ENCODE measurements at regions not wholly inside any gene's neighbourhood (a gene's known extent, or its start where the extent isn't known, plus 50 kb on each side); places are given as distances from the start of the nearest gene placed in this dataset.
"Not testable (repeated sequence)": the region's sequence is repeated elsewhere in the genome, so short reads cannot be mapped to it uniquely, and the experiment has no call there.

GRCh38 chrX:13165266-13166189 lies 121.1 kb upstream of the FAM9C start:
- no peak for TF ChIP-seq CTCF (conservative IDR thresholded peaks at IDR 0.05)
- no peak for TF ChIP-seq ZFX (IDR thresholded peaks at IDR 0.05)
- H3K27ac ChIP-seq, result no peak overlapping the region

- H3K27ac ChIP-seq, result no peak overlapping the region
- TF ChIP-seq CTCF (conservative IDR thresholded peaks at IDR 0.05), result no peak
- no peak for TF ChIP-seq ZFX (IDR thresholded peaks at IDR 0.05)
Observed at GRCh38 chrX:13164611-13165010, 120.2 kb upstream of the FAM9C start.

- no peak overlapping the region for H3K27ac ChIP-seq
- TF ChIP-seq ZFX (IDR thresholded peaks at IDR 0.05), result no peak
- no peak for TF ChIP-seq CTCF (conservative IDR thresholded peaks at IDR 0.05)
Observed at GRCh38 chrX:13162772-13163410, 118.5 kb upstream of the FAM9C start.

- no peak overlapping the region for H3K27ac ChIP-seq
- no peak for TF ChIP-seq CTCF (conservative IDR thresholded peaks at IDR 0.05)
- TF ChIP-seq ZFX (IDR thresholded peaks at IDR 0.05), result no peak
Observed at GRCh38 chrX:13159886-13160285, 115.5 kb upstream of the FAM9C start.

- TF ChIP-seq ZFX (IDR thresholded peaks at IDR 0.05), result no peak
- no peak for TF ChIP-seq CTCF (conservative IDR thresholded peaks at IDR 0.05)
- no peak overlapping the region for H3K27ac ChIP-seq
Observed at GRCh38 chrX:13158911-13159310, 114.5 kb upstream of the FAM9C start.

GRCh38 chrX:13155550-13155949 lies 111.1 kb upstream of the FAM9C start:
- not testable (repeated sequence) for H3K27ac ChIP-seq

GRCh38 chrX:13153796-13154195 lies 109.4 kb upstream of the FAM9C start:
- no peak overlapping the region for H3K27ac ChIP-seq
- no peak for TF ChIP-seq ZFX (IDR thresholded peaks at IDR 0.05)
- TF ChIP-seq CTCF (conservative IDR thresholded peaks at IDR 0.05), result no peak
